Mucosa of descending colon (tissue), 3 donors: ENCODE measurements at regions not wholly inside any gene's neighbourhood (a gene's known extent, or its start where the extent isn't known, plus 50 kb on each side); places are given as distances from the start of the nearest gene placed in this dataset.

ENCODE experiments used
- ATAC-seq: fragments of 200-7000 bp; cut with Tn5 transposase; one replicate; pipeline ENCODE4 v1.9.1; 2020; ENCODE audit warnings: mild to moderate bottlenecking, moderate library complexity
- DNase-seq, 3 donors: peaks; one replicate each; pipeline ENCODE4 v3.0.0-alpha.2; 2020
- H3K36me3 ChIP-seq: fragments of 200-600 bp; one replicate; pipeline ENCODE4 v1.8.0; 2021; ENCODE audit warnings: low read depth, mild to moderate bottlenecking
- H3K4me1 ChIP-seq: fragments of 200-600 bp; one replicate; pipeline ENCODE4 v1.8.0; 2021; ENCODE audit warnings: low read depth, mild to moderate bottlenecking
- H3K4me3 ChIP-seq: fragments of 200-600 bp; one replicate; pipeline ENCODE4 v1.8.0; 2021; ENCODE audit warnings: mild to moderate bottlenecking
- H3K9me3 ChIP-seq: fragments of 200-600 bp; one replicate; pipeline ENCODE4 v1.8.0; 2021; ENCODE audit warnings: mild to moderate bottlenecking
- CTCF ChIP-seq: fragments of 200-600 bp; IDR thresholded peaks from one replicate; pipeline ENCODE4 v1.8.0; 2022; ENCODE audit warnings: antibody characterized with exemption, mild to moderate bottlenecking
- intact Hi-C, 2 donors: fragments of 100-400 bp; cut with DNase I in 1 of 2; cut with micrococcal nuclease in 1 of 2; formaldehyde crosslinking; loops; one replicate each; pipeline versions ENCODE4 v1.11.0 to v1.11.1; 2022; cut with DNase I, micrococcal nuclease
- donor health status: DM: no; HTN: no; CAD: no; lungs with moderate emphysema.
- donor health status: DM: no; HTN: no; CAD: no.
- donor health status: DM: no; HTN: yes; CAD: no.

- H3K9me3 ChIP-seq: no peaks in the 10 kb centered on the region
- DNase-seq (no peak), ATAC-seq (no peak)
- no peak for TF ChIP-seq CTCF
- intact Hi-C loops: no loop called here
- no peaks in the 10 kb centered on the region for H3K4me1 ChIP-seq
- no peaks in the 10 kb centered on the region for H3K36me3 ChIP-seq
- no peak overlapping the region for H3K4me3 ChIP-seq
Observed at GRCh38 chr1:36561361-36561724, 78.6 kb upstream of the CSF3R start.

- intact Hi-C loops: no loop called here
- no peaks in the 10 kb centered on the region for H3K4me1 ChIP-seq
- TF ChIP-seq CTCF: no peak
- DNase-seq (no peak), ATAC-seq (no peak)
- H3K9me3 ChIP-seq: no peaks in the 10 kb centered on the region
- H3K36me3 ChIP-seq: no peaks in the 10 kb centered on the region
- no peak overlapping the region for H3K4me3 ChIP-seq
Observed at GRCh38 chr1:36560621-36561360, 78.1 kb upstream of the CSF3R start.

GRCh38 chr1:36560177-36560576 lies 77.5 kb upstream of the CSF3R start:
- DNase-seq: no peak
- Histone ChIP-seq H3K9me3 (no peaks in the 10 kb centered on the region), H3K36me3 (no peaks in the 10 kb centered on the region), H3K4me3 (no peak overlapping the region), H3K4me1 (no peaks in the 10 kb centered on the region)
- ATAC-seq: no peak
- TF ChIP-seq CTCF: no peak
- intact Hi-C loops: no loop called here

GRCh38 chr1:36559061-36559460 lies 76.3 kb upstream of the CSF3R start:
- no peak for DNase-seq
- no peak for TF ChIP-seq CTCF
- intact Hi-C loops: no loop called here

GRCh38 chr1:36557041-36558000 lies 74.6 kb upstream of the CSF3R start:
- H3K36me3 ChIP-seq: no peaks in the 10 kb centered on the region
- no peaks in the 10 kb centered on the region for H3K9me3 ChIP-seq
- no peak for TF ChIP-seq CTCF
- no peaks in the 10 kb centered on the region for H3K4me1 ChIP-seq
- H3K4me3 ChIP-seq: no peak overlapping the region
- no peak for ATAC-seq
- intact Hi-C loops: no loop called here
- DNase-seq: no peak

More at GRCh38 chr1:36559061-36559460, 76.3 kb upstream of the CSF3R start:
- no peaks in the 10 kb centered on the region for H3K9me3 ChIP-seq
- H3K4me1 ChIP-seq: no peaks in the 10 kb centered on the region
- H3K36me3 ChIP-seq: no peaks in the 10 kb centered on the region
- no peak overlapping the region for H3K4me3 ChIP-seq
- no peak for ATAC-seq
